ENCODE measurements at regions not wholly inside any gene's neighbourhood (a gene's known extent, or its start where the extent isn't known, plus 50 kb on each side); places are given as distances from the start of the nearest gene placed in this dataset.

GRCh38 chr1:88462488-88463261 lies 221.4 kb upstream of the PKN2 start:
- no peak overlapping the region for H3K4me3 Mint-ChIP-seq
- ATAC-seq, result no peak
- intact Hi-C loops (cut with micrococcal nuclease), result no loop called here
- H3K36me3 Mint-ChIP-seq (ENCODE audit: low read depth), result no peaks in the 10 kb centered on the region
- DNase-seq, result peak; percentile 5
- POLR2A ChIA-PET, result no interaction called here
- TF ChIP-seq CTCF (IDR thresholded peaks at IDR 0.05), result no peak
- CTCF ChIA-PET, result no interaction called here
- no peaks in the 10 kb centered on the region for H3K4me1 Mint-ChIP-seq (ENCODE audit: low read depth)
- H3K27me3 Mint-ChIP-seq, result peaks cover 23% of the 10 kb centered on the region
- no peak overlapping the region for H3K27ac Mint-ChIP-seq
- H3K9me3 Mint-ChIP-seq, result peaks cover 2% of the 10 kb centered on the region

- H3K36me3 Mint-ChIP-seq (ENCODE audit: low read depth), result no peaks in the 10 kb centered on the region
- ChIA-PET CTCF (no interaction called here), POLR2A (no interaction called here)
- intact Hi-C loops (cut with micrococcal nuclease), result no loop called here
- TF ChIP-seq CTCF (IDR thresholded peaks at IDR 0.05), result no peak
- peaks cover 23% of the 10 kb centered on the region for H3K27me3 Mint-ChIP-seq
- DNase-seq (no peak), ATAC-seq (no peak)
- H3K27ac Mint-ChIP-seq, result no peak overlapping the region
- peaks cover 2% of the 10 kb centered on the region for H3K9me3 Mint-ChIP-seq
- no peaks in the 10 kb centered on the region for H3K4me1 Mint-ChIP-seq (ENCODE audit: low read depth)
- H3K4me3 Mint-ChIP-seq, result no peak overlapping the region
Measured at GRCh38 chr1:88463401-88463985, 220.6 kb upstream of the PKN2 start.

GRCh38 chr1:88466011-88466410 lies 218.1 kb upstream of the PKN2 start:
- CTCF ChIA-PET, result no interaction called here
- no peaks in the 10 kb centered on the region for H3K36me3 Mint-ChIP-seq (ENCODE audit: low read depth)
- intact Hi-C loops (cut with micrococcal nuclease), result no loop called here

GRCh38 chr1:88466899-88467580 lies 217.0 kb upstream of the PKN2 start:
- Mint-ChIP-seq H3K27ac (no peak overlapping the region), H3K36me3 (ENCODE audit: low read depth) (no peaks in the 10 kb centered on the region), H3K4me1 (ENCODE audit: low read depth) (no peaks in the 10 kb centered on the region), H3K27me3 (peaks cover 19% of the 10 kb centered on the region), H3K4me3 (no peak overlapping the region), H3K9me3 (peaks cover 2% of the 10 kb centered on the region)
- intact Hi-C loops (cut with micrococcal nuclease), result no loop called here
- ChIA-PET CTCF (no interaction called here), POLR2A (no interaction called here)
- DNase-seq (no peak), ATAC-seq (no peak)
- TF ChIP-seq CTCF (IDR thresholded peaks at IDR 0.05), result no peak

More at GRCh38 chr1:88466011-88466410, 218.1 kb upstream of the PKN2 start:
- POLR2A ChIA-PET, result no interaction called here
- Mint-ChIP-seq H3K27me3 (peaks cover 23% of the 10 kb centered on the region), H3K4me3 (no peak overlapping the region), H3K4me1 (ENCODE audit: low read depth) (no peaks in the 10 kb centered on the region), H3K9me3 (peaks cover 2% of the 10 kb centered on the region), H3K27ac (no peak overlapping the region)
- TF ChIP-seq CTCF (IDR thresholded peaks at IDR 0.05), result no peak
- DNase-seq (no peak), ATAC-seq (no peak)

GRCh38 chr1:88472298-88472697 lies 211.8 kb upstream of the PKN2 start:
- DNase-seq, result no peak
- Mint-ChIP-seq H3K4me3 (no peak overlapping the region), H3K27me3 (peaks cover 5% of the 10 kb centered on the region), H3K9me3 (peaks cover 2% of the 10 kb centered on the region), H3K4me1 (ENCODE audit: low read depth) (no peaks in the 10 kb centered on the region), H3K36me3 (ENCODE audit: low read depth) (no peaks in the 10 kb centered on the region), H3K27ac (no peak overlapping the region)
- ATAC-seq, result no peak
- intact Hi-C loops (cut with micrococcal nuclease), result no loop called here
- ChIA-PET POLR2A (no interaction called here), CTCF (interaction anchor here (1.4 kb wide), 1 partner anchor 291 kb away, joined by 4 read pairs; no protein-coding TSS in a partner anchor)
- TF ChIP-seq CTCF (IDR thresholded peaks at IDR 0.05), result no peak

Measured in activated CD8-positive, alpha-beta T cell treated with anti-CD3 and anti-CD28 coated beads for 36 hours (primary cell).